Hepatocyte (in vitro differentiated cells): ENCODE measurements at regions not wholly inside any gene's neighbourhood (a gene's known extent, or its start where the extent isn't known, plus 50 kb on each side); places are given as distances from the start of the nearest gene placed in this dataset.

Experiments used
- EZH2 ChIP-seq: fragments of 200-600 bp; sonication (generic); IDR thresholded peaks from 2 replicates; pipeline ENCODE4 v1.6.1; 2016; ENCODE audit warnings: antibody characterized with exemption, mild to moderate bottlenecking, borderline replicate concordance
- TF ChIP-seq, protein P1 (sequence below): fragments of 200-600 bp; sonication (generic); IDR thresholded peaks from 2 replicates; pipeline ENCODE4 v1.5.1; 2016; ENCODE audit warnings: antibody characterized with exemption, mild to moderate bottlenecking; ENCODE audit not compliant: poor library complexity

DNA sequence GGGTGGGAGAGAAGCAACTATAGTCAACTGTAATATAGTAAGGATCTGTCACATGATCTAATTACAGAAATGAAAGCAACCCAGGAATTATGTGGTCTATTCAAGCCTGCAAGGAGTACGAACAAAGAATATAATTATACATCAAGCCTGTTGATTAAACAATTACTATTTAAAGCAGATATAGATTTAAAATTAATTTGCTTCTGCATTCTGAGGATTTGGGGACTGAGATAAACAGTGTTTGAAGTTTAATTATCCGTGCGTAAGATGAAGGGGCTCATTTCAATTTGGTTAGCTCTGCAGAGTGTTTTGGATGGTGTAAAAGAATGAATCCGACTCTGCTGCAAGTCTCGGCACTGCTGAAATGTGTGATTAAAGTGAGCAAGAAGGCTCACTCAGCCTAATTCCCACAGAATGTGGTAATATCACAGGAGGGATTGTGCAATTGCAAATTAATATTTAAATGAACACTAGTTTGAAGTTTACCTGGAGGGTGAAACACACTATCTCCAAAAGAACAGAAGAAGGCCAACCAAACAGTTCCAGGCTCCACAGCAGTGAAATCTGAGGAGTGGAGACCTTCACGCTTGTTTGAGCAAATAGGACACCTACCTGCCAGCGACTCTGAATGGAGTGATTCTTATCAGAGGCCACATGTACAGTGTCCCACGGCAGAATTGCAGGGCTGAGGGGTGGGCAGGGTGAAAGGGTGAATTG, 420.6 kb upstream of the SLC30A5 start:
- TF ChIP-seq, protein P1, sequence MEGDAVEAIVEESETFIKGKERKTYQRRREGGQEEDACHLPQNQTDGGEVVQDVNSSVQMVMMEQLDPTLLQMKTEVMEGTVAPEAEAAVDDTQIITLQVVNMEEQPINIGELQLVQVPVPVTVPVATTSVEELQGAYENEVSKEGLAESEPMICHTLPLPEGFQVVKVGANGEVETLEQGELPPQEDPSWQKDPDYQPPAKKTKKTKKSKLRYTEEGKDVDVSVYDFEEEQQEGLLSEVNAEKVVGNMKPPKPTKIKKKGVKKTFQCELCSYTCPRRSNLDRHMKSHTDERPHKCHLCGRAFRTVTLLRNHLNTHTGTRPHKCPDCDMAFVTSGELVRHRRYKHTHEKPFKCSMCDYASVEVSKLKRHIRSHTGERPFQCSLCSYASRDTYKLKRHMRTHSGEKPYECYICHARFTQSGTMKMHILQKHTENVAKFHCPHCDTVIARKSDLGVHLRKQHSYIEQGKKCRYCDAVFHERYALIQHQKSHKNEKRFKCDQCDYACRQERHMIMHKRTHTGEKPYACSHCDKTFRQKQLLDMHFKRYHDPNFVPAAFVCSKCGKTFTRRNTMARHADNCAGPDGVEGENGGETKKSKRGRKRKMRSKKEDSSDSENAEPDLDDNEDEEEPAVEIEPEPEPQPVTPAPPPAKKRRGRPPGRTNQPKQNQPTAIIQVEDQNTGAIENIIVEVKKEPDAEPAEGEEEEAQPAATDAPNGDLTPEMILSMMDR, result no peak
- no peak for TF ChIP-seq EZH2
